B cell (primary cell): ENCODE measurements at regions not wholly inside any gene's neighbourhood (a gene's known extent, or its start where the extent isn't known, plus 50 kb on each side); places are given as distances from the start of the nearest gene placed in this dataset.

Source experiments
- ATAC-seq: fragments of 200-7000 bp; cut with Tn5 transposase; one replicate; pipeline ENCODE4 v1.10.0; 2021; ENCODE audit warnings: low read depth, mild to moderate bottlenecking, moderate number of reproducible peaks, moderate library complexity
- CTCF ChIA-PET: fragments of 350-600 bp; sonication (Branson Sonifier 250); formaldehyde crosslinking; loops from one replicate; lab custom pipeline; 2021; ENCODE audit warnings: antibody characterized with exemption, inconsistent platforms; lab: Charles Lee
- POLR2A ChIA-PET: fragments of 350-600 bp; sonication (Branson Sonifier 250); formaldehyde crosslinking; loops from one replicate; lab custom pipeline; 2021; ENCODE audit warnings: antibody characterized with exemption; lab: Charles Lee
- DNase-seq: peaks from one replicate; pipeline ENCODE4 v3.0.0; 2013
- H2AFZ ChIP-seq: 2 replicates; pipeline ENCODE4 v1.6.1; 2012; ENCODE audit warnings: mild to moderate bottlenecking, low read depth, low read length; ENCODE audit not compliant: insufficient read depth, poor library complexity, severe bottlenecking
- H3K27ac ChIP-seq, 2 donors: 1 replicate in 1 of 2; 2 replicates in 1 of 2; pipeline ENCODE4 v1.5.1; 2012 to 2013; ENCODE audit warnings: low read length in 2 of 2, mild to moderate bottlenecking in 2 of 2, moderate library complexity in 1 of 2
- H3K27me3 ChIP-seq, 4 experiments: fragments of 200-600 bp in 1 of 4; sonication (generic) in 1 of 4; replicated peaks in 1 of 4; 1 replicate in 2 of 4; 2 replicates in 2 of 4; pipeline versions ENCODE4 v1.6.1 to v1.7.0; 2013 to 2016; ENCODE audit warnings: low read length in 3 of 4, mild to moderate bottlenecking in 2 of 4, mixed read lengths in 1 of 4, moderate library complexity in 1 of 4; ENCODE audit not compliant: insufficient read depth in 4 of 4, control insufficient read depth in 3 of 4; ENCODE audit errors: control extremely low read depth in 1 of 4
- H3K36me3 ChIP-seq, 2 experiments: replicated peaks in 1 of 2; 1 replicate in 1 of 2; 2 replicates in 1 of 2; pipeline versions ENCODE4 v1.6.1 to v1.7.1; 2013; ENCODE audit warnings: low read length in 1 of 2; ENCODE audit not compliant: insufficient read depth in 2 of 2, control insufficient read depth in 1 of 2; ENCODE audit errors: control extremely low read depth in 1 of 2, extremely low read depth in 1 of 2
- H3K4me1 ChIP-seq, 2 donors: fragments of 200-600 bp in 1 of 2; sonication (generic) in 1 of 2; 1 replicate in 1 of 2; 2 replicates in 1 of 2; pipeline versions ENCODE4 v1.5.1 to v1.6.1; 2013 to 2017; ENCODE audit warnings: low read length in 2 of 2; ENCODE audit not compliant: control insufficient read depth in 2 of 2, insufficient read depth in 2 of 2
- H3K4me2 ChIP-seq: replicated peaks from 2 replicates; pipeline ENCODE3; 2012; ENCODE audit warnings: mild to moderate bottlenecking, low read depth, low read length; ENCODE audit not compliant: poor library complexity, severe bottlenecking
- H3K4me3 ChIP-seq, 5 experiments: fragments of 200-600 bp in 1 of 5; sonication (generic) in 1 of 5; 1 replicate in 3 of 5; 2 replicates in 2 of 5; pipeline versions ENCODE4 v1.5.1 to v1.7.0; 2011 to 2016; ENCODE audit warnings: low read length in 4 of 5, mild to moderate bottlenecking in 4 of 5, low read depth in 2 of 5, control low read depth in 1 of 5, moderate library complexity in 1 of 5; ENCODE audit not compliant: insufficient read depth in 1 of 5; ENCODE audit errors: control extremely low read depth in 1 of 5, extremely low read depth in 1 of 5
- H3K79me2 ChIP-seq: fragments of 200-600 bp; sonication (generic); one replicate; pipeline ENCODE4 v1.6.0; 2016; ENCODE audit warnings: low read length; ENCODE audit not compliant: control insufficient read depth, insufficient read depth
- H3K9ac ChIP-seq: fragments of 200-600 bp; sonication (generic); 2 replicates; pipeline ENCODE4 v1.6.1; 2017; ENCODE audit warnings: mild to moderate bottlenecking, low read length, moderate library complexity
- H3K9me3 ChIP-seq, 3 donors: one replicate each; pipeline versions ENCODE4 v1.6.1 to v1.7.1; 2013; ENCODE audit warnings: low read length in 2 of 3; ENCODE audit not compliant: control insufficient read depth in 2 of 3, insufficient read depth in 1 of 3; ENCODE audit errors: control extremely low read depth in 1 of 3
- H4K20me1 ChIP-seq: 2 replicates; pipeline ENCODE4 v1.6.0; 2012; ENCODE audit warnings: mild to moderate bottlenecking, low read length; ENCODE audit not compliant: insufficient read depth, control insufficient read depth, poor library complexity, severe bottlenecking
- H3K27ac Mint-ChIP-seq: one replicate; pipeline ENCODE4 v1.8.0; 2021; ENCODE audit warnings: mixed read lengths
- H3K27me3 Mint-ChIP-seq: one replicate; pipeline ENCODE4 v1.8.0; 2021; ENCODE audit warnings: mixed read lengths
- H3K4me1 Mint-ChIP-seq: one replicate; pipeline ENCODE4 v1.8.0; 2021; ENCODE audit warnings: mixed read lengths
- H3K4me3 Mint-ChIP-seq: one replicate; pipeline ENCODE4 v1.8.0; 2021; ENCODE audit warnings: mixed read lengths
- H3K9me3 Mint-ChIP-seq: one replicate; pipeline ENCODE4 v1.8.0; 2022; ENCODE audit warnings: mixed read lengths; ENCODE audit not compliant: insufficient read depth
- EZH2 ChIP-seq: IDR thresholded peaks from 2 replicates; pipeline ENCODE4 v1.6.1; 2012; ENCODE audit warnings: borderline replicate concordance, low read depth, mild to moderate bottlenecking, moderate library complexity, low read length; ENCODE audit not compliant: insufficient read depth, poor library complexity, severe bottlenecking
- WGBS: methylation state at CpG from one replicate; pipeline ENCODE4 v1.1.5; 2013; ENCODE audit warnings: missing lambda C conversion rate; ENCODE audit not compliant: insufficient coverage; 5-methylcytosine and 5-hydroxymethylcytosine counted together
- intact Hi-C: fragments of 100-400 bp; cut with micrococcal nuclease; formaldehyde crosslinking; loops from one replicate; pipeline ENCODE4 v1.10.0; 2022
- TF ChIP-seq, protein P1 (sequence below): fragments of 200-600 bp; IDR thresholded peaks from one replicate; pipeline ENCODE4 v1.8.0; 2022; ENCODE audit warnings: antibody characterized with exemption, mild to moderate bottlenecking

DNA sequence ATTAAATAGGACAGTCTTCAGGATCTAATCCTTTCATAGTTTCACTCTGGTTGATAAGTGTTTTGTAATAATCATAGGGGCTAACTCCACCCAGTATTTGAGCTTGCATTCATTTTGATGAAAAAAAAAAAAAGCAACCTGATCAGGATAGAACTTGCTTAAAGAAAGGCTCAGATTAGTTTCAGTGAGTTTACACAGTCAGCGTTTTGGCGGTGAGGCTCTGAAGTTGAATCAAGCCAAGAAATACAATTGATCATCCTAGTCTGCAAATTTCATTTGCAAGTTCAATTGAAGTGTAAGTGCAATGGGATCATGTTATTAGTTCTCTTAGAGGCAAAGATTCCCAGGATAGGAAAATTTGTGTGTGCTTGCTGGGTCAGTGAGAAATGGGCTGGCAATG is 159.7 kb upstream of the ELL2 start:
- no peak overlapping the region for H3K4me2 ChIP-seq
- H3K9ac ChIP-seq, result no peak overlapping the region
- H4K20me1 ChIP-seq, result no peaks in the 10 kb centered on the region
- ChIA-PET CTCF (no interaction called here), POLR2A (no interaction called here)
- no peak overlapping the region for H3K4me3 Mint-ChIP-seq
- H2AFZ ChIP-seq, result no peak overlapping the region
- no peaks in the 10 kb centered on the region for H3K36me3 ChIP-seq
- no CpG with 5 or more reads among the region's 2 CpGs for WGBS
- no peak overlapping the region for H3K27ac Mint-ChIP-seq
- DNase-seq (no peak), ATAC-seq (no peak)
- no peaks in the 10 kb centered on the region for H3K79me2 ChIP-seq
- H3K4me3 ChIP-seq, result no peak overlapping the region
- H3K9me3 Mint-ChIP-seq, result no peaks in the 10 kb centered on the region
- H3K27me3 ChIP-seq, result no peaks in the 10 kb centered on the region
- TF ChIP-seq, protein P1, sequence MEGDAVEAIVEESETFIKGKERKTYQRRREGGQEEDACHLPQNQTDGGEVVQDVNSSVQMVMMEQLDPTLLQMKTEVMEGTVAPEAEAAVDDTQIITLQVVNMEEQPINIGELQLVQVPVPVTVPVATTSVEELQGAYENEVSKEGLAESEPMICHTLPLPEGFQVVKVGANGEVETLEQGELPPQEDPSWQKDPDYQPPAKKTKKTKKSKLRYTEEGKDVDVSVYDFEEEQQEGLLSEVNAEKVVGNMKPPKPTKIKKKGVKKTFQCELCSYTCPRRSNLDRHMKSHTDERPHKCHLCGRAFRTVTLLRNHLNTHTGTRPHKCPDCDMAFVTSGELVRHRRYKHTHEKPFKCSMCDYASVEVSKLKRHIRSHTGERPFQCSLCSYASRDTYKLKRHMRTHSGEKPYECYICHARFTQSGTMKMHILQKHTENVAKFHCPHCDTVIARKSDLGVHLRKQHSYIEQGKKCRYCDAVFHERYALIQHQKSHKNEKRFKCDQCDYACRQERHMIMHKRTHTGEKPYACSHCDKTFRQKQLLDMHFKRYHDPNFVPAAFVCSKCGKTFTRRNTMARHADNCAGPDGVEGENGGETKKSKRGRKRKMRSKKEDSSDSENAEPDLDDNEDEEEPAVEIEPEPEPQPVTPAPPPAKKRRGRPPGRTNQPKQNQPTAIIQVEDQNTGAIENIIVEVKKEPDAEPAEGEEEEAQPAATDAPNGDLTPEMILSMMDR, result no peak
- TF ChIP-seq EZH2, result no peak
- intact Hi-C loops, result no loop called here
- no peaks in the 10 kb centered on the region for H3K4me1 Mint-ChIP-seq
- no peaks in the 10 kb centered on the region for H3K4me1 ChIP-seq
- H3K27me3 Mint-ChIP-seq, result peaks cover 18% of the 10 kb centered on the region
- no peaks in the 10 kb centered on the region for H3K9me3 ChIP-seq
- no peak overlapping the region for H3K27ac ChIP-seq

GRCh38 chr5:96120120-96120519 is 158.5 kb upstream of the ELL2 start:
- no peak overlapping the region for H3K4me3 Mint-ChIP-seq

More at GRCh38 chr5:96120120-96120519, 158.5 kb upstream of the ELL2 start:
- no peak overlapping the region for H3K4me3 ChIP-seq
- no peaks in the 10 kb centered on the region for H3K9me3 ChIP-seq
- ATAC-seq (no peak), DNase-seq (no peak)
- no peaks in the 10 kb centered on the region for H3K4me1 Mint-ChIP-seq
- no peak overlapping the region for H3K27ac ChIP-seq
- no peaks in the 10 kb centered on the region for H4K20me1 ChIP-seq
- H3K27ac Mint-ChIP-seq, result no peak overlapping the region
- no peak overlapping the region for H2AFZ ChIP-seq
- 100% methylated on average over 1 of the region's 1 CpG for WGBS
- H3K79me2 ChIP-seq, result no peaks in the 10 kb centered on the region
- POLR2A ChIA-PET, result no interaction called here
- TF ChIP-seq, protein P1, result no peak
- no peak for TF ChIP-seq EZH2
- no peaks in the 10 kb centered on the region for H3K9me3 Mint-ChIP-seq
- H3K9ac ChIP-seq, result no peak overlapping the region
- CTCF ChIA-PET, result no interaction called here
- no peak overlapping the region for H3K4me2 ChIP-seq
- intact Hi-C loops, result no loop called here
- H3K36me3 ChIP-seq, result no peaks in the 10 kb centered on the region
- H3K4me1 ChIP-seq, result no peaks in the 10 kb centered on the region
- H3K27me3 Mint-ChIP-seq, result peaks cover 13% of the 10 kb centered on the region
- H3K27me3 ChIP-seq, result no peaks in the 10 kb centered on the region
